Loucy (cell line): ENCODE measurements at regions not wholly inside any gene's neighbourhood (a gene's known extent, or its start where the extent isn't known, plus 50 kb on each side); places are given as distances from the start of the nearest gene placed in this dataset.

Source experiments
- EZH2phosphoT487 ChIP-seq: fragments of 200-600 bp; IDR thresholded peaks from 2 replicates; pipeline ENCODE4 v1.6.1; 2018; ENCODE audit warnings: antibody characterized with exemption, mild to moderate bottlenecking, moderate library complexity, borderline replicate concordance
- TF ChIP-seq, protein P1 (sequence below): fragments of 200-600 bp; sonication (generic); conservative IDR thresholded peaks from 2 replicates; pipeline ENCODE4 v1.5.1; 2014; ENCODE audit warnings: mild to moderate bottlenecking, antibody characterized with exemption, low read length

DNA sequence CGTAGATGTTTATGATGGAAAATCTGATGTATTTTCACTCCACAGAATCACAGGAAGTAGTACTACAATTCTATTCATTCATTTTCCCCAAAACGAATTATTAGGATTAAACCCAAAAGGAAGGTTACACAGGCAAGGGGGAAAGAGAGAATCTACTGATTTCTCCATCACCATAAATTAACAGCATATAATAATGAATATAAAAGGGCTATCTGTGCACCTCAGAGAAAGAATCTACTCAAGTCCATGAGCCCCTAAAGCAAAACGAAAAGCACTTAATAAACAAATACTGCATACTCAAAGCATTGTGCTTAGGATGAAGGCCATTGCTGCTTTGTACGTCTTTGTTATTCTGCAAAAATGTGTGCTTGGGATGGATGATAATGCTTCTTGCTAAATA lies 740.5 kb upstream of the SEMA6A start:
- TF ChIP-seq, protein P1, sequence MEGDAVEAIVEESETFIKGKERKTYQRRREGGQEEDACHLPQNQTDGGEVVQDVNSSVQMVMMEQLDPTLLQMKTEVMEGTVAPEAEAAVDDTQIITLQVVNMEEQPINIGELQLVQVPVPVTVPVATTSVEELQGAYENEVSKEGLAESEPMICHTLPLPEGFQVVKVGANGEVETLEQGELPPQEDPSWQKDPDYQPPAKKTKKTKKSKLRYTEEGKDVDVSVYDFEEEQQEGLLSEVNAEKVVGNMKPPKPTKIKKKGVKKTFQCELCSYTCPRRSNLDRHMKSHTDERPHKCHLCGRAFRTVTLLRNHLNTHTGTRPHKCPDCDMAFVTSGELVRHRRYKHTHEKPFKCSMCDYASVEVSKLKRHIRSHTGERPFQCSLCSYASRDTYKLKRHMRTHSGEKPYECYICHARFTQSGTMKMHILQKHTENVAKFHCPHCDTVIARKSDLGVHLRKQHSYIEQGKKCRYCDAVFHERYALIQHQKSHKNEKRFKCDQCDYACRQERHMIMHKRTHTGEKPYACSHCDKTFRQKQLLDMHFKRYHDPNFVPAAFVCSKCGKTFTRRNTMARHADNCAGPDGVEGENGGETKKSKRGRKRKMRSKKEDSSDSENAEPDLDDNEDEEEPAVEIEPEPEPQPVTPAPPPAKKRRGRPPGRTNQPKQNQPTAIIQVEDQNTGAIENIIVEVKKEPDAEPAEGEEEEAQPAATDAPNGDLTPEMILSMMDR, result no peak
- no peak for TF ChIP-seq EZH2phosphoT487
